Erythroblast (primary cell): ENCODE measurements at regions not wholly inside any gene's neighbourhood (a gene's known extent, or its start where the extent isn't known, plus 50 kb on each side); places are given as distances from the start of the nearest gene placed in this dataset.
"Not testable (repeated sequence)": the region's sequence is repeated elsewhere in the genome, so short reads cannot be mapped to it uniquely, and the experiment has no call there.

ENCODE experiments used
- GATA1 ChIP-seq: IDR thresholded peaks from 2 replicates; pipeline ENCODE4 v1.6.1; 2011; ENCODE audit warnings: low read depth, mild to moderate bottlenecking, control low read depth, low read length, moderate library complexity
- POLR2A ChIP-seq: IDR thresholded peaks from 2 replicates; pipeline ENCODE4 v1.6.1; 2011; ENCODE audit warnings: mild to moderate bottlenecking, low read length

GRCh38 chr15:46098006-46098405, 463.2 kb downstream of the SQOR start:
- TF ChIP-seq POLR2A, GATA1: not testable (repeated sequence)
